GM19438 (cell line): ENCODE measurements at regions not wholly inside any gene's neighbourhood (a gene's known extent, or its start where the extent isn't known, plus 50 kb on each side); places are given as distances from the start of the nearest gene placed in this dataset.
A peak's percentile ranks its signal among the peaks of the same experiment; 100 is the strongest.
"Not testable (repeated sequence)": the region's sequence is repeated elsewhere in the genome, so short reads cannot be mapped to it uniquely, and the experiment has no call there.

Source experiments
- ATAC-seq: cut with Tn5 transposase; IDR thresholded peaks from one replicate; pipeline ENCODE4 v1.9.1; 2021; ENCODE audit warnings: low read depth; ENCODE audit not compliant: unreplicated experiment

- peak; percentile 69 for ATAC-seq
These were observed 342.3 kb upstream of the ADARB2 start for GRCh38 chr10:2079603-2080078.

DNA sequence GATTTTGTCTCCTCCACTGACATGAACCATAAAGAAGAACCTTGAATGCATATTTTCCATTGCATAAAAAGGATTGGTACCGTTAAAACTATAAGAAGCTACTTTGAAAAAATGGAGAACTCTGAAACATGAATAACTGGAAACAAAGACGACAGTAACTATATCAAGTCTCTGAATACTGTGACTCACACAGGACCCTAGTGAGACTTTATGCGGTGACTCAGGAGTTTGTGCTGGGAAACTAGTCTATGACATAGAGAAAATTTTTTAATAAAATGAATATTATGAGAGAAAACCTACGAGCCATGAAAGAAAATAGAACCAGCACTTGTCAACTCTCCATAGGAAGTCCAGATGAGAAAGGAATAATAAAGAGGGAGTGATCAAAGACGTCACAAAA, 339.9 kb upstream of the ADARB2 start:
- no peak for ATAC-seq

DNA sequence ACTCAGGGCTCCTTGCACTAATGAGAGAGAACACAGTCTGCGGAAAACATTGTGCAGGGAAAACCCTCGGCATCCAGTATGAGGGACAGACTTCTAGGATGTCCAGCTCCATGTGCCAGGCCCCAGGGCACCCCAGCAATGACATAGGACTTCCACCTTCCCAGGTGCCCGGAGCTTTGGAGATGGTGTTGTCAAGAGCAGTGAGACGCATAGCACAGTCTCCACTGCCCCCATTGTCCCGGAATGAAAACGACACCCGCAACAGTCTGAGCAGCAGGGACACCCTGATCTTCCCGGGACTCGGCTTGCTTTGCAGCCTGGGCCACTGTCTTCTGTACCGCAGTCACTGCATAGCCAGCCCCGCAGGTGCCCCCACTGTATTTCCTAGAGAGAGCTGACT, 339.2 kb upstream of the ADARB2 start:
- no peak for ATAC-seq

- no peak for ATAC-seq
These were observed 329.7 kb upstream of the ADARB2 start for GRCh38 chr10:2067015-2067414.

GRCh38 chr10:2054728-2055127, 317.4 kb upstream of the ADARB2 start:
- no peak for ATAC-seq

DNA sequence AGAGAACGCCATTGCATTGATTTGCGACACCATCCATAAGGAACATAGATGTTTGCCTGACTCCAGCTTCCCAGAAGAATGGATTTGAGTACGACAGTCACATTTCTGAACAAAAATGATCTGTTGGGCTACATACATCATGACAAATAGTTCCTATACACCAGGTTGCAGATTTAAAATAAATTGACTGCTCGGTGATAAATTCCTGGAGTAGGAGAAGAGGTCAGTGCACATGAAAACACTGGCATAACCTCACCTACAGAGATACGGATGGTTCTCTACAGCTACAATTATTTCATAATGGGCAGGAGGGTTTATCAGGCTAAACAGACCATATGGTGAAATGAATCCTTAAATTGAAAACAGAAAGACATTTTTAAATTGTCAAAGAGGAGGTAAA, 316.5 kb upstream of the ADARB2 start:
- no peak for ATAC-seq

DNA sequence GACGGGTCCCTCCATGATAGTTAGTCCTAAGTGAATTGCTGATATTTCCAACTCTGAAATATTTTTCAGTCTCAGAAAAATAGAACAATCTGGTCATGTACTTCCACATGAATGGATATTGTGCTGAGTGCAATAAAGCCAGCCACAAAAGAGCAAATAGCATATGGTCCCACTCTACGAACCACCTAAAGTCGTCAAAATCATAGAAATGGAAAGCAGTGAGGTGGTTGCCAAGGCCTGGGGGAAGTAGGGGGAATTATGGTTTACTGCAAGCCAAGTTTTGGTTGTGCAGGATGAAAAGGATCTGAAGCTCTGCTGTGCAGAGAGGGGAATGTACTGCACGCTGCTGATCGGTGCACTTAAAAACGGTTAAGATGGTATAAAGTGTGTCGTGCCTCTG, 313.8 kb upstream of the ADARB2 start:
- ATAC-seq: no peak

DNA sequence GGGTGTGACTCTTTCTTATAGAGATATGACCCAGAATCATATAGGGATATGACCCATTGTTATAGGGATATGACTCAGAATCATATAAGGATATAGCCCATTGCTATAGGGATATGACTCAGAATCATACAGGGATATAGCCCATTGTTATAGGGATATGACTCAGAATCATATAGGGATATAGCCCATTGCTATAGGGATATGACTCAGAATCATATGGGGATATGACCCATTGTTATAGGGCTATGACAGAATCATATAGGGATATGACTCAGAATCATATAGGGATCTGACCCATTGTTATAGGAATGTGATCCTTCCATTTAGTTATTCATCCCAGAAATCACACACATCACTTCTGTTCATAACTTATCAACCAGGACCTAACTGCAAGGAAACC, 312.2 kb upstream of the ADARB2 start:
- ATAC-seq: no peak

- ATAC-seq: no peak
These were observed 311.1 kb upstream of the ADARB2 start for GRCh38 chr10:2048337-2048973.

DNA sequence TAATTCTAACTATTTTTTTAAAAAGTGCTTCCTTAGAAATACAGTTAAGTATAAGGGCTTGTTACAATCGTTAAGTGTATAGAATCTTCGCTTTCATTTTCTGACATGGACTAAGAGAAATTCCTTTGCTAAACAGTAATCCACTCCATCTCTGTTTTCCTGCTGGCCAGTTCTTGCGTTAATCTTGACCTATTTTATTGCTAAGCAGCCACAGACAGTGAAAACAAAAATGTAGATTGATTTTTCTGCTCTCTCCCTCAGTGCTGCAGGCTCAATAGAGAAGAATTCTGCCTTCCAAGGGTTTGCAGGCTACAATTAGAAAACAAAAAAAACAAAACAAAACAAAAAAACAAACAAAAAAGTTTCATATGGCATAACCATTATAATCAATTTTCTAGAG, 310.4 kb upstream of the ADARB2 start:
- ATAC-seq: no peak

- no peak for ATAC-seq
These were observed 306.1 kb upstream of the ADARB2 start for GRCh38 chr10:2043379-2043778.

DNA sequence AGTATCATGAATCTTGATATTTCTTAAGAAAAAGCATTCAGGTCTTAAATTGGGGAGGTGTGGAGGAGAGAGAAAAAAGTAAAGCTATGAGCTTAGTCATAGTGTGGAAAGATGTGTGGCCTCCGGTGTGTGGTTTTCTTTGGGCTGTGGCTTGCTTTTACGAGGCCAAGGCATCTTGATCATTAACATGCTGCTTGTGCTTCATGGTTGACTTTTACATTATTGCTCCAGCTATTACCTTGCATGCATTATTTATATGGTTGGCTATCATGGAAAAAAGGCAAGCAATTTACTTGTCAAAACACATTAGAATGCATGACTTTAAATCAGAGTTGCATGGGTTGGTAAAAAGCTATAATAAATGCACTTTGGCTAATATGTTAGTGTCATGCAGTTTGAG, 300.7 kb upstream of the ADARB2 start:
- ATAC-seq: no peak

GRCh38 chr10:2037246-2037645, 299.9 kb upstream of the ADARB2 start:
- ATAC-seq: no peak

DNA sequence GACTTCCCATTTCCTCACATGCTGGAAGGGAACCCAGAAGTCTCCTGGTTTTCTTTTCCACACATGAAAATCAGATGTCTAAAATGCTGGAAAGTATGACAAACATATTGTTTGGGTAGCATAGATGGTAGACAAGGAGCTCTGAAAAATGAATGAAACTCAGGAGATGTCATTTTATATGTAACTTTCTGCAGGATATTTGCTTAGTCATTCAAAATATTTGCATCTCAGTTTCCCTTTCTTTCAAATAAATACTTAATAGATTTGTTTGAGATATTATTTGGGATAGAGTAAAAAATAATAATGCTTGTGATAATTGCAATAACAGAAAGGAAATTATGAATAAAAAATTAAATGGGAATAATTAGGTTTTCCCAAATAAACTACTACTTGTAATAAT, 298.9 kb upstream of the ADARB2 start:
- no peak for ATAC-seq

GRCh38 chr10:2030046-2030445, 292.7 kb upstream of the ADARB2 start:
- no peak for ATAC-seq

- ATAC-seq: no peak
These were observed 289.6 kb upstream of the ADARB2 start for GRCh38 chr10:2026936-2027335.

GRCh38 chr10:2024750-2025149, 287.4 kb upstream of the ADARB2 start:
- not testable (repeated sequence) for ATAC-seq

- no peak for ATAC-seq
These were observed 286.4 kb upstream of the ADARB2 start for GRCh38 chr10:2023687-2024086.

- no peak for ATAC-seq
These were observed 285.1 kb upstream of the ADARB2 start for GRCh38 chr10:2022401-2022800.

- ATAC-seq: no peak
These were observed 283.5 kb upstream of the ADARB2 start for GRCh38 chr10:2020836-2021235.

DNA sequence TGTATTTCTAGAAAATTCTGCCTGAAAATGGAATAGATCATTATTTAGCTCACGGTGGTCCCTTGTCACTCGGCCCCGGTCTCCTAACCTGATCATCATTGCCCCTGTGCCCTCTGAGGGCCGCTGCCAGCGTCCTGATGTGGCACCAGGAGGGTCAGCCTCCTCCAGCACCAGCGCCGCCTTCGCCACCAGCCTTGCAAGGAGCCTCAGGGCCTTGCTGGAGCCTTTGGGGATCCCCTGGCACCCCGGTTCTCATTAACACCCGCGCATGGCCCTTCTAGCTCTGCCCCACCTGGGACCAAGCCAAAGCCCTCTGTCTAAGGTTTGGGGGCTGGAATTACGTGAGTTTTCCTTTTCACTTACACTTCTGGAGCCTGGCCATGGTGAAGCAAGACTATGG, 282.5 kb upstream of the ADARB2 start:
- ATAC-seq: no peak

DNA sequence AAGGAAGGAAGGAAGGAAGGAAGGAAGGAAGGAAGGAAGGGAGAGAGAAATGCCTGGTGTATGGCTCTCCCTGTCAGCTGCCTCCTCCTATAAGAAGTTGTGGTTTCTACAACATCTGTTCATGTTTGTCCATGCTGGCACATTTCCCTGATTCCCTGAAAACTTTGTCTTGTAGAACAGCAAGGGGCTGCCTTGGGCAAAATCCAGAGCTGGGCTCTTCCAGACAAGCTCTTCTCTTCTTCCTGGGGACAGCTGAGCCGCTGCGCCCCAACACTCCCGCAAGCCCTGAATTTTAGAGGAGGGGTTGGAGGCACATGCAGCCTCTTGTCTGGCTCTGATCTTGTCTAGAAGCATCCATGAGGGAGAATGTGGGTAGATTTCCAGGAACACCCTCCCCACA, 282.0 kb upstream of the ADARB2 start:
- no peak for ATAC-seq

GRCh38 chr10:2014541-2014940, 277.2 kb upstream of the ADARB2 start:
- no peak for ATAC-seq
